H9 (cell line): ENCODE measurements at regions not wholly inside any gene's neighbourhood (a gene's known extent, or its start where the extent isn't known, plus 50 kb on each side); places are given as distances from the start of the nearest gene placed in this dataset.

Experiments
- DNase-seq: peaks from one replicate; pipeline ENCODE4 v3.0.0-alpha.2; 2017
- H2AFZ ChIP-seq: one replicate; pipeline ENCODE4 v1.6.1; 2013; ENCODE audit warnings: mild to moderate bottlenecking, low read length, control low read depth, moderate library complexity
- H2AK5ac ChIP-seq: 2 replicates; pipeline ENCODE4 v1.6.1; 2013; ENCODE audit warnings: low read length, control low read depth, mixed read lengths; ENCODE audit not compliant: insufficient read length
- H2BK120ac ChIP-seq: one replicate; pipeline ENCODE4 v1.6.1; 2013; ENCODE audit warnings: low read depth, mild to moderate bottlenecking, low read length, control low read depth, inconsistent platforms; ENCODE audit not compliant: poor library complexity, severe bottlenecking
- H2BK12ac ChIP-seq: 2 replicates; pipeline ENCODE4 v1.6.1; 2013; ENCODE audit warnings: low read length, control low read depth, mixed read lengths, low read depth; ENCODE audit not compliant: insufficient read length
- H2BK15ac ChIP-seq: 2 replicates; pipeline ENCODE4 v1.6.1; 2013; ENCODE audit warnings: low read depth, low read length, control low read depth
- H2BK20ac ChIP-seq: one replicate; pipeline ENCODE4 v1.6.1; 2013; ENCODE audit warnings: low read depth, mild to moderate bottlenecking, low read length, control low read depth, inconsistent platforms; ENCODE audit not compliant: poor library complexity, severe bottlenecking
- H2BK5ac ChIP-seq: 2 replicates; pipeline ENCODE4 v1.6.1; 2013; ENCODE audit warnings: low read length, control low read depth, mixed read lengths; ENCODE audit not compliant: insufficient read length
- H3K14ac ChIP-seq: 2 replicates; pipeline ENCODE4 v1.6.1; 2013; ENCODE audit warnings: low read length, control low read depth; ENCODE audit not compliant: insufficient read depth
- H3K18ac ChIP-seq: 2 replicates; pipeline ENCODE4 v1.6.1; 2013; ENCODE audit warnings: low read depth, mild to moderate bottlenecking, mixed read lengths, low read length, control low read depth; ENCODE audit not compliant: insufficient read length
- H3K23ac ChIP-seq: 2 replicates; pipeline ENCODE4 v1.6.1; 2013; ENCODE audit warnings: low read length, control low read depth, mixed read lengths, low read depth; ENCODE audit not compliant: insufficient read length
- H3K23me2 ChIP-seq: 2 replicates; pipeline ENCODE4 v1.6.1; 2013; ENCODE audit warnings: low read depth, mild to moderate bottlenecking, mixed read lengths, low read length, control low read depth; ENCODE audit not compliant: insufficient read length, poor library complexity, severe bottlenecking
- H3K27ac ChIP-seq: 2 replicates; pipeline ENCODE4 v1.5.1; 2013; ENCODE audit warnings: low read length, control low read depth, mixed read lengths, low read depth; ENCODE audit not compliant: insufficient read length
- H3K27me3 ChIP-seq: 2 replicates; pipeline ENCODE4 v1.6.1; 2013; ENCODE audit warnings: low read length, control low read depth, inconsistent platforms; ENCODE audit not compliant: insufficient read depth
- H3K4ac ChIP-seq: 2 replicates; pipeline ENCODE4 v1.6.1; 2013; ENCODE audit warnings: low read depth, mild to moderate bottlenecking, control low read depth, inconsistent platforms, low read length, moderate library complexity
- H3K4me1 ChIP-seq: 2 replicates; pipeline ENCODE4 v1.6.1; 2013; ENCODE audit warnings: low read length, control low read depth, inconsistent platforms; ENCODE audit not compliant: insufficient read depth
- H3K4me2 ChIP-seq: 2 replicates; pipeline ENCODE4 v1.6.1; 2013; ENCODE audit warnings: low read length, control low read depth, mixed read lengths; ENCODE audit not compliant: insufficient read length, insufficient read depth
- H3K56ac ChIP-seq: 2 replicates; pipeline ENCODE4 v1.6.1; 2013; ENCODE audit warnings: low read depth, mild to moderate bottlenecking, mixed read lengths, low read length, control low read depth; ENCODE audit not compliant: insufficient read length
- H3K79me1 ChIP-seq: 2 replicates; pipeline ENCODE4 v1.6.1; 2013; ENCODE audit warnings: low read depth, mild to moderate bottlenecking, moderate library complexity, low read length, control low read depth, inconsistent platforms; ENCODE audit not compliant: insufficient read depth, poor library complexity, severe bottlenecking
- H3K79me2 ChIP-seq: 2 replicates; pipeline ENCODE4 v1.6.1; 2013; ENCODE audit warnings: low read length, control low read depth, inconsistent platforms; ENCODE audit not compliant: insufficient read depth
- H3K9ac ChIP-seq: 2 replicates; pipeline ENCODE4 v1.6.1; 2013; ENCODE audit warnings: low read length, control low read depth, mixed read lengths; ENCODE audit not compliant: insufficient read length; ENCODE audit errors: extremely low read depth
- H3K9me3 ChIP-seq: one replicate; pipeline ENCODE4 v1.6.1; 2013; ENCODE audit warnings: low read depth, low read length, inconsistent platforms; ENCODE audit not compliant: control insufficient read depth
- H3T11ph ChIP-seq: one replicate; pipeline ENCODE4 v1.6.1; 2013; ENCODE audit warnings: mild to moderate bottlenecking, low read length, control low read depth, inconsistent platforms
- H4K20me1 ChIP-seq: one replicate; pipeline ENCODE4 v1.6.1; 2013; ENCODE audit not compliant: control insufficient read depth, insufficient read length, insufficient read depth
- H4K5ac ChIP-seq: 2 replicates; pipeline ENCODE4 v1.6.1; 2013; ENCODE audit warnings: low read depth, mild to moderate bottlenecking, mixed read lengths, low read length, control low read depth; ENCODE audit not compliant: insufficient read length
- H4K8ac ChIP-seq: replicated peaks from 2 replicates; pipeline ENCODE4 v1.6.1; 2013; ENCODE audit warnings: low read length, control low read depth, mixed read lengths, low read depth; ENCODE audit not compliant: insufficient read length
- H4K91ac ChIP-seq: 2 replicates; pipeline ENCODE4 v1.6.1; 2013; ENCODE audit warnings: low read depth, mild to moderate bottlenecking, moderate library complexity, mixed read lengths, low read length, control low read depth; ENCODE audit not compliant: insufficient read length
- H3K27ac Mint-ChIP-seq, 3 experiments: 2 replicates in 2 of 3; 3 replicates in 1 of 3; pipeline ENCODE4 v1.8.0; 2020 to 2021; ENCODE audit warnings: mixed read lengths in 3 of 3, mild to moderate bottlenecking in 1 of 3, moderate library complexity in 1 of 3
- H3K27me3 Mint-ChIP-seq: 2 replicates; pipeline ENCODE4 v1.8.0; 2021; ENCODE audit warnings: low read depth, mild to moderate bottlenecking, moderate library complexity, mixed read lengths
- H3K36me3 Mint-ChIP-seq, 3 experiments: 2 replicates in 2 of 3; 3 replicates in 1 of 3; pipeline ENCODE4 v1.8.0; 2020 to 2021; ENCODE audit warnings: low read depth in 3 of 3, mixed read lengths in 3 of 3; ENCODE audit not compliant: insufficient read depth in 1 of 3
- H3K4me1 Mint-ChIP-seq, 2 experiments: 2 replicates each; pipeline ENCODE4 v1.8.0; 2020; ENCODE audit warnings: mixed read lengths in 2 of 2
- H3K4me3 Mint-ChIP-seq, 2 experiments: 2 replicates in 1 of 2; 3 replicates in 1 of 2; pipeline ENCODE4 v1.8.0; 2020 to 2021; ENCODE audit warnings: mild to moderate bottlenecking in 2 of 2, mixed read lengths in 2 of 2, moderate library complexity in 1 of 2
- H3K9me3 Mint-ChIP-seq, 2 experiments: 2 replicates in 1 of 2; 3 replicates in 1 of 2; pipeline ENCODE4 v1.8.0; 2020; ENCODE audit warnings: mild to moderate bottlenecking in 2 of 2, mixed read lengths in 2 of 2, moderate library complexity in 1 of 2
- TF ChIP-seq, protein P1 (sequence below): fragments of 200-600 bp; sonication (generic); conservative IDR thresholded peaks from 3 replicates; pipeline ENCODE4 v1.8.0; 2021; ENCODE audit warnings: antibody characterized with exemption, mild to moderate bottlenecking

GRCh38 chrX:142613403-142613802 lies 408.3 kb upstream of the MAGEC2 start:
- Histone ChIP-seq H3K79me2 (no peaks in the 10 kb centered on the region), H3K27me3 (no peaks in the 10 kb centered on the region), H4K5ac (no peak overlapping the region), H3K14ac (no peak overlapping the region), H2BK5ac (no peak overlapping the region), H2BK20ac (no peak overlapping the region), H3K18ac (no peak overlapping the region), H3T11ph (no peak overlapping the region), H4K91ac (no peak overlapping the region), H3K27ac (no peak overlapping the region), H2BK120ac (no peak overlapping the region), H3K4ac (no peak overlapping the region), H2BK15ac (no peak overlapping the region), H4K8ac (no peak overlapping the region), H3K4me2 (no peak overlapping the region), H2AFZ (no peak overlapping the region), H3K23ac (no peak overlapping the region), H3K23me2 (no peaks in the 10 kb centered on the region), H3K9me3 (no peaks in the 10 kb centered on the region), H3K9ac (no peak overlapping the region), H4K20me1 (no peaks in the 10 kb centered on the region), H3K56ac (no peak overlapping the region), H3K4me1 (no peaks in the 10 kb centered on the region), H3K79me1 (no peaks in the 10 kb centered on the region), H2AK5ac (no peak overlapping the region), H2BK12ac (no peak overlapping the region)
- DNase-seq = no peak
- Mint-ChIP-seq H3K4me1 (no peaks in the 10 kb centered on the region), H3K27ac (no peak overlapping the region), H3K27me3 (peaks cover 2% of the 10 kb centered on the region; the same call in 1 of the 2 replicates), H3K36me3 (peaks cover 0 to 2% (median 0%) of the 10 kb centered on the region in 3 experiments; a peak in 1 of 7 replicates), H3K4me3 (no peak overlapping the region), H3K9me3 (peaks cover 39 to 49% of the 10 kb centered on the region in 2 experiments)
- TF ChIP-seq, protein P1, sequence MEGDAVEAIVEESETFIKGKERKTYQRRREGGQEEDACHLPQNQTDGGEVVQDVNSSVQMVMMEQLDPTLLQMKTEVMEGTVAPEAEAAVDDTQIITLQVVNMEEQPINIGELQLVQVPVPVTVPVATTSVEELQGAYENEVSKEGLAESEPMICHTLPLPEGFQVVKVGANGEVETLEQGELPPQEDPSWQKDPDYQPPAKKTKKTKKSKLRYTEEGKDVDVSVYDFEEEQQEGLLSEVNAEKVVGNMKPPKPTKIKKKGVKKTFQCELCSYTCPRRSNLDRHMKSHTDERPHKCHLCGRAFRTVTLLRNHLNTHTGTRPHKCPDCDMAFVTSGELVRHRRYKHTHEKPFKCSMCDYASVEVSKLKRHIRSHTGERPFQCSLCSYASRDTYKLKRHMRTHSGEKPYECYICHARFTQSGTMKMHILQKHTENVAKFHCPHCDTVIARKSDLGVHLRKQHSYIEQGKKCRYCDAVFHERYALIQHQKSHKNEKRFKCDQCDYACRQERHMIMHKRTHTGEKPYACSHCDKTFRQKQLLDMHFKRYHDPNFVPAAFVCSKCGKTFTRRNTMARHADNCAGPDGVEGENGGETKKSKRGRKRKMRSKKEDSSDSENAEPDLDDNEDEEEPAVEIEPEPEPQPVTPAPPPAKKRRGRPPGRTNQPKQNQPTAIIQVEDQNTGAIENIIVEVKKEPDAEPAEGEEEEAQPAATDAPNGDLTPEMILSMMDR = no peak
